Panc1 (cell line): ENCODE measurements at regions not wholly inside any gene's neighbourhood (a gene's known extent, or its start where the extent isn't known, plus 50 kb on each side); places are given as distances from the start of the nearest gene placed in this dataset.

Experiments used
- CTCF ChIP-seq: fragments of 450-650 bp; IDR thresholded peaks from 2 replicates; pipeline ENCODE4 v1.5.1; 2017; ENCODE audit warnings: mild to moderate bottlenecking
- POLR2AphosphoS5 ChIP-seq: IDR thresholded peaks from 2 replicates; pipeline ENCODE4 v1.6.1; 2012; ENCODE audit warnings: mild to moderate bottlenecking, low read depth, low read length, moderate library complexity
- REST ChIP-seq, 2 experiments: IDR thresholded peaks; 2 replicates each; pipeline ENCODE4 v1.6.1; 2011 to 2012; ENCODE audit warnings: low read depth in 2 of 2, control low read depth in 1 of 2, low read length in 1 of 2, mild to moderate bottlenecking in 1 of 2, moderate library complexity in 1 of 2; ENCODE audit not compliant: insufficient read depth in 1 of 2
- SIN3A ChIP-seq: IDR thresholded peaks from 2 replicates; pipeline ENCODE4 v1.6.1; 2012; ENCODE audit warnings: low read depth, mild to moderate bottlenecking, low read length, moderate library complexity, borderline replicate concordance; ENCODE audit not compliant: insufficient read depth
- TCF7L2 ChIP-seq: IDR thresholded peaks from 2 replicates; pipeline ENCODE4 v1.6.1; 2011; ENCODE audit warnings: mild to moderate bottlenecking, low read depth, low read length, inconsistent platforms

- TF ChIP-seq CTCF, result no peak
- TF ChIP-seq POLR2AphosphoS5, result no peak
- TF ChIP-seq SIN3A, result no peak
- TF ChIP-seq REST (IDR thresholded peaks at IDR 0.05; ENCODE audit: insufficient read depth in 1 of 2, low read depth in 2 of 2, low read length in 1 of 2), result no peak
- no peak for TF ChIP-seq TCF7L2
Observed at GRCh38 chr6:137284811-137285110, 65.6 kb upstream of the IFNGR1 start.
